ENCODE measurements at regions not wholly inside any gene's neighbourhood (a gene's known extent, or its start where the extent isn't known, plus 50 kb on each side); places are given as distances from the start of the nearest gene placed in this dataset.

DNA sequence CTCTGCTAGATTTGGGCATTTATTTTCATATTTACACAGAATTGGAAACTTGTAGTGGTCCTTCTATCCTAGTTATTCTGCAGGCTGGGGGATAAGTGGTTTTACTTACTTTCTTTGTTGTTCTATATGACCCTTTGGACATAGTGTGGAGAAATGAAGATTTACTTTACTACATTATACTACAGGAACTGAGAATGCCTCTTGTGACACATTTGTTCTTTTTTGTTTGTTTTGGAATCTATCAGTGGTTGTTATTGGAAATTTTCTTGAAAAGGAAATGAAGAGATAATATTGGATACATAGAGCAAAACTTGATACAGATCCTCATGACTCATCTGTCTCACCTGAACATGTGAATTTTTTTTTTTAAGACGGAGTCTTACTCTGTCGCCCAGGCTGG, 146.1 kb upstream of the DPYD start:
- TF ChIP-seq EZH2 (IDR thresholded peaks at IDR 0.05; ENCODE audit: insufficient read depth, poor library complexity, severe bottlenecking): no peak
- no peak for TF ChIP-seq EZH2phosphoT487 (IDR thresholded peaks at IDR 0.05; ENCODE audit: insufficient read depth, low read depth)
